ENCODE measurements at regions not wholly inside any gene's neighbourhood (a gene's known extent, or its start where the extent isn't known, plus 50 kb on each side); places are given as distances from the start of the nearest gene placed in this dataset.

- TF ChIP-seq FOSL1 (IDR thresholded peaks at IDR 0.05; ENCODE audit: insufficient read depth, low read depth, low read length) (no peak), KDM4A (IDR thresholded peaks at IDR 0.05; ENCODE audit: low read depth, low read length, severe bottlenecking) (no peak), CHD7 (IDR thresholded peaks at IDR 0.05; ENCODE audit: insufficient replicate concordance, low read length) (no peak), SIX5 (IDR thresholded peaks at IDR 0.05; ENCODE audit: low read depth, low read length) (no peak)
Observed at GRCh38 chr17:70608193-70608592, 438.9 kb downstream of the KCNJ2 start (continued).
